Liver (tissue), 8 donors: ENCODE measurements at regions not wholly inside any gene's neighbourhood (a gene's known extent, or its start where the extent isn't known, plus 50 kb on each side); places are given as distances from the start of the nearest gene placed in this dataset.

ENCODE experiments used
- DNase-seq: peaks from one replicate; pipeline ENCODE4 v3.0.0-alpha.2; 2017; ENCODE audit warnings: low spot score
- H3K27ac ChIP-seq, 2 donors: one replicate each; pipeline ENCODE4 v1.7.0; 2013; ENCODE audit warnings: inconsistent platforms in 2 of 2, low read length in 2 of 2, control low read depth in 1 of 2, low read depth in 1 of 2, mild to moderate bottlenecking in 1 of 2
- H3K27me3 ChIP-seq, 4 donors: one replicate each; pipeline versions ENCODE4 v1.6.1 to v1.7.0; 2013; ENCODE audit warnings: low read length in 3 of 4, inconsistent platforms in 1 of 4, mild to moderate bottlenecking in 1 of 4, moderate library complexity in 1 of 4; ENCODE audit not compliant: control insufficient read depth in 4 of 4, insufficient read depth in 4 of 4
- H3K36me3 ChIP-seq, 4 donors: one replicate each; pipeline versions ENCODE4 v1.6.1 to v1.7.0; 2013; ENCODE audit warnings: low read length in 3 of 4, mild to moderate bottlenecking in 3 of 4, low read depth in 1 of 4, moderate library complexity in 1 of 4; ENCODE audit not compliant: control insufficient read depth in 4 of 4, insufficient read depth in 3 of 4
- H3K4me1 ChIP-seq, 4 donors: one replicate each; pipeline versions ENCODE4 v1.6.1 to v1.7.0; 2013; ENCODE audit warnings: low read length in 3 of 4, mild to moderate bottlenecking in 3 of 4, moderate library complexity in 1 of 4; ENCODE audit not compliant: control insufficient read depth in 4 of 4, insufficient read depth in 4 of 4
- H3K4me3 ChIP-seq, 3 donors: one replicate each; pipeline versions ENCODE4 v1.6.1 to v1.7.0; 2013; ENCODE audit warnings: low read length in 3 of 3, control low read depth in 1 of 3, low read depth in 1 of 3, mild to moderate bottlenecking in 1 of 3
- H3K9ac ChIP-seq, 2 donors: one replicate each; pipeline ENCODE4 v1.7.0; 2013; ENCODE audit warnings: low read length in 2 of 2, mild to moderate bottlenecking in 2 of 2, moderate library complexity in 2 of 2, control low read depth in 1 of 2, low read depth in 1 of 2
- H3K9me3 ChIP-seq, 4 donors: one replicate each; pipeline versions ENCODE4 v1.6.1 to v1.7.0; 2013; ENCODE audit warnings: low read length in 3 of 4; ENCODE audit not compliant: control insufficient read depth in 4 of 4
- ATF3 ChIP-seq: IDR thresholded peaks from 2 replicates; pipeline ENCODE4 v1.6.1; 2016; ENCODE audit warnings: antibody characterized with exemption
- CTCF ChIP-seq: fragments of 150-350 bp; IDR thresholded peaks from 2 replicates; pipeline ENCODE4 v1.5.1; 2017; ENCODE audit warnings: improper control_type of control experiment, low read depth, low read length; ENCODE audit not compliant: missing input control
- EGR1 ChIP-seq, 2 donors: IDR thresholded peaks; 2 replicates each; pipeline ENCODE4 v1.6.1; 2016 to 2018; ENCODE audit warnings: antibody characterized with exemption in 2 of 2, low read depth in 2 of 2
- FOXA1 ChIP-seq: IDR thresholded peaks from 2 replicates; pipeline ENCODE4 v1.6.1; 2016; ENCODE audit warnings: antibody characterized with exemption
- FOXA2 ChIP-seq: IDR thresholded peaks from 2 replicates; pipeline ENCODE4 v1.6.1; 2016; ENCODE audit warnings: antibody characterized with exemption
- GABPA ChIP-seq, 2 donors: IDR thresholded peaks in 1 of 2; conservative IDR thresholded peaks in 1 of 2; 2 replicates each; pipeline ENCODE4 v1.6.1; 2016; ENCODE audit warnings: antibody characterized with exemption in 2 of 2, mild to moderate bottlenecking in 1 of 2, moderate library complexity in 1 of 2
- HNF4A ChIP-seq, 2 donors: conservative IDR thresholded peaks; 2 replicates each; pipeline ENCODE4 v1.6.1; 2016; ENCODE audit warnings: antibody characterized with exemption in 2 of 2, mild to moderate bottlenecking in 2 of 2
- HNF4G ChIP-seq: IDR thresholded peaks from 2 replicates; pipeline ENCODE4 v1.6.1; 2016; ENCODE audit warnings: antibody characterized with exemption
- JUND ChIP-seq, 2 donors: IDR thresholded peaks; 2 replicates each; pipeline ENCODE4 v1.6.1; 2016; ENCODE audit warnings: antibody characterized with exemption in 2 of 2
- MAX ChIP-seq: IDR thresholded peaks from 2 replicates; pipeline ENCODE4 v1.6.1; 2016; ENCODE audit warnings: antibody characterized with exemption
- NR2F2 ChIP-seq: IDR thresholded peaks from 2 replicates; pipeline ENCODE4 v1.6.1; 2016; ENCODE audit warnings: antibody characterized with exemption
- RAD21 ChIP-seq, 2 donors: IDR thresholded peaks; 2 replicates each; pipeline ENCODE4 v1.6.1; 2016; ENCODE audit warnings: antibody characterized with exemption in 2 of 2, mild to moderate bottlenecking in 2 of 2
- REST ChIP-seq: IDR thresholded peaks from 2 replicates; pipeline ENCODE4 v1.6.1; 2016; ENCODE audit warnings: antibody characterized with exemption, mild to moderate bottlenecking
- RXRA ChIP-seq, 2 donors: IDR thresholded peaks; 2 replicates each; pipeline ENCODE4 v1.6.1; 2017 to 2018; ENCODE audit warnings: antibody characterized with exemption in 2 of 2, mild to moderate bottlenecking in 1 of 2
- SP1 ChIP-seq: IDR thresholded peaks from 2 replicates; pipeline ENCODE4 v1.6.1; 2018; ENCODE audit warnings: antibody characterized with exemption, mild to moderate bottlenecking
- TAF1 ChIP-seq: conservative IDR thresholded peaks from 2 replicates; pipeline ENCODE4 v1.6.1; 2016; ENCODE audit warnings: antibody characterized with exemption, mild to moderate bottlenecking
- YY1 ChIP-seq: IDR thresholded peaks from 2 replicates; pipeline ENCODE4 v1.6.1; 2016; ENCODE audit warnings: antibody characterized with exemption, mild to moderate bottlenecking
- ZBTB33 ChIP-seq: IDR thresholded peaks from 2 replicates; pipeline ENCODE4 v1.6.1; 2016; ENCODE audit warnings: antibody characterized with exemption
- WGBS: extraction: QIAGEN DNeasy Blood & Tissue Kit; methylation state at CpG from one replicate; pipeline ENCODE4 v1.1.7; 2013; 5-methylcytosine and 5-hydroxymethylcytosine counted together
- donor health status: healthy.
- donor health status: healthy.
- donor health status: healthy.
- donor health status: healthy.
- donor health status: healthy.

- TF ChIP-seq CTCF, result no peak
- no peak for TF ChIP-seq FOXA1
- no peak for TF ChIP-seq YY1
- TF ChIP-seq HNF4G, result no peak
- no peak for TF ChIP-seq JUND (IDR thresholded peaks at IDR 0.05)
- TF ChIP-seq HNF4A (conservative IDR thresholded peaks at IDR 0.05), result no peak
Measured at GRCh38 chr7:138188290-138188858, 112.1 kb downstream of the AKR1D1 start (continued).

GRCh38 chr7:138194567-138194966 lies 118.3 kb downstream of the AKR1D1 start:
- Histone ChIP-seq H3K27me3 (no peaks in the 10 kb centered on the region), H3K36me3 (no peaks in the 10 kb centered on the region), H3K9ac (no peak overlapping the region), H3K4me3 (no peak overlapping the region), H3K27ac (no peak overlapping the region), H3K9me3 (no peaks in the 10 kb centered on the region), H3K4me1 (peaks cover 2 to 13% (median 12%) of the 10 kb centered on the region in 4 donors)
- 81% methylated on average over 8 of the region's 8 CpGs for WGBS
- TF ChIP-seq JUND (IDR thresholded peaks at IDR 0.05), result no peak
- TF ChIP-seq FOXA1, result no peak
- TF ChIP-seq GABPA (IDR thresholded peaks at IDR 0.05 in 1 of 2, conservative IDR thresholded peaks at IDR 0.05 in 1 of 2), result no peak
- no peak for TF ChIP-seq SP1
- no peak for TF ChIP-seq RAD21 (IDR thresholded peaks at IDR 0.05)
- TF ChIP-seq CTCF, result no peak
- no peak for TF ChIP-seq EGR1 (IDR thresholded peaks at IDR 0.05; ENCODE audit: low read depth in 2 of 2)
- TF ChIP-seq HNF4A (conservative IDR thresholded peaks at IDR 0.05), result no peak
- TF ChIP-seq REST, result no peak
- no peak for TF ChIP-seq MAX
- no peak for TF ChIP-seq RXRA (IDR thresholded peaks at IDR 0.05)
- no peak for TF ChIP-seq HNF4G
- no peak for TF ChIP-seq YY1
- TF ChIP-seq ZBTB33, result no peak
- no peak for TF ChIP-seq ATF3
- TF ChIP-seq NR2F2, result no peak
- TF ChIP-seq FOXA2, result no peak
- no peak for TF ChIP-seq TAF1
- DNase-seq, result no peak
